B cell (primary cell): ENCODE measurements at regions not wholly inside any gene's neighbourhood (a gene's known extent, or its start where the extent isn't known, plus 50 kb on each side); places are given as distances from the start of the nearest gene placed in this dataset.

ENCODE experiments used
- ATAC-seq: fragments of 200-7000 bp; cut with Tn5 transposase; one replicate; pipeline ENCODE4 v1.10.0; 2021; ENCODE audit warnings: low read depth, mild to moderate bottlenecking, moderate number of reproducible peaks, moderate library complexity
- CTCF ChIA-PET: fragments of 350-600 bp; sonication (Branson Sonifier 250); formaldehyde crosslinking; loops from one replicate; lab custom pipeline; 2021; ENCODE audit warnings: antibody characterized with exemption, inconsistent platforms; lab: Charles Lee
- POLR2A ChIA-PET: fragments of 350-600 bp; sonication (Branson Sonifier 250); formaldehyde crosslinking; loops from one replicate; lab custom pipeline; 2021; ENCODE audit warnings: antibody characterized with exemption; lab: Charles Lee
- DNase-seq: peaks from one replicate; pipeline ENCODE4 v3.0.0; 2013
- H2AFZ ChIP-seq: 2 replicates; pipeline ENCODE4 v1.6.1; 2012; ENCODE audit warnings: mild to moderate bottlenecking, low read depth, low read length; ENCODE audit not compliant: insufficient read depth, poor library complexity, severe bottlenecking
- H3K27ac ChIP-seq, 2 donors: 1 replicate in 1 of 2; 2 replicates in 1 of 2; pipeline ENCODE4 v1.5.1; 2012 to 2013; ENCODE audit warnings: low read length in 2 of 2, mild to moderate bottlenecking in 2 of 2, moderate library complexity in 1 of 2
- H3K27me3 ChIP-seq, 4 experiments: fragments of 200-600 bp in 1 of 4; sonication (generic) in 1 of 4; replicated peaks in 1 of 4; 1 replicate in 2 of 4; 2 replicates in 2 of 4; pipeline versions ENCODE4 v1.6.1 to v1.7.0; 2013 to 2016; ENCODE audit warnings: low read length in 3 of 4, mild to moderate bottlenecking in 2 of 4, mixed read lengths in 1 of 4, moderate library complexity in 1 of 4; ENCODE audit not compliant: insufficient read depth in 4 of 4, control insufficient read depth in 3 of 4; ENCODE audit errors: control extremely low read depth in 1 of 4
- H3K36me3 ChIP-seq, 2 experiments: replicated peaks in 1 of 2; 1 replicate in 1 of 2; 2 replicates in 1 of 2; pipeline versions ENCODE4 v1.6.1 to v1.7.1; 2013; ENCODE audit warnings: low read length in 1 of 2; ENCODE audit not compliant: insufficient read depth in 2 of 2, control insufficient read depth in 1 of 2; ENCODE audit errors: control extremely low read depth in 1 of 2, extremely low read depth in 1 of 2
- H3K4me1 ChIP-seq, 2 donors: fragments of 200-600 bp in 1 of 2; sonication (generic) in 1 of 2; 1 replicate in 1 of 2; 2 replicates in 1 of 2; pipeline versions ENCODE4 v1.5.1 to v1.6.1; 2013 to 2017; ENCODE audit warnings: low read length in 2 of 2; ENCODE audit not compliant: control insufficient read depth in 2 of 2, insufficient read depth in 2 of 2
- H3K4me2 ChIP-seq: replicated peaks from 2 replicates; pipeline ENCODE3; 2012; ENCODE audit warnings: mild to moderate bottlenecking, low read depth, low read length; ENCODE audit not compliant: poor library complexity, severe bottlenecking
- H3K4me3 ChIP-seq, 5 experiments: fragments of 200-600 bp in 1 of 5; sonication (generic) in 1 of 5; 1 replicate in 3 of 5; 2 replicates in 2 of 5; pipeline versions ENCODE4 v1.5.1 to v1.7.0; 2011 to 2016; ENCODE audit warnings: low read length in 4 of 5, mild to moderate bottlenecking in 4 of 5, low read depth in 2 of 5, control low read depth in 1 of 5, moderate library complexity in 1 of 5; ENCODE audit not compliant: insufficient read depth in 1 of 5; ENCODE audit errors: control extremely low read depth in 1 of 5, extremely low read depth in 1 of 5
- H3K79me2 ChIP-seq: fragments of 200-600 bp; sonication (generic); one replicate; pipeline ENCODE4 v1.6.0; 2016; ENCODE audit warnings: low read length; ENCODE audit not compliant: control insufficient read depth, insufficient read depth
- H3K9ac ChIP-seq: fragments of 200-600 bp; sonication (generic); 2 replicates; pipeline ENCODE4 v1.6.1; 2017; ENCODE audit warnings: mild to moderate bottlenecking, low read length, moderate library complexity
- H3K9me3 ChIP-seq, 3 donors: one replicate each; pipeline versions ENCODE4 v1.6.1 to v1.7.1; 2013; ENCODE audit warnings: low read length in 2 of 3; ENCODE audit not compliant: control insufficient read depth in 2 of 3, insufficient read depth in 1 of 3; ENCODE audit errors: control extremely low read depth in 1 of 3
- H4K20me1 ChIP-seq: 2 replicates; pipeline ENCODE4 v1.6.0; 2012; ENCODE audit warnings: mild to moderate bottlenecking, low read length; ENCODE audit not compliant: insufficient read depth, control insufficient read depth, poor library complexity, severe bottlenecking
- H3K27ac Mint-ChIP-seq: one replicate; pipeline ENCODE4 v1.8.0; 2021; ENCODE audit warnings: mixed read lengths
- H3K27me3 Mint-ChIP-seq: one replicate; pipeline ENCODE4 v1.8.0; 2021; ENCODE audit warnings: mixed read lengths
- H3K4me1 Mint-ChIP-seq: one replicate; pipeline ENCODE4 v1.8.0; 2021; ENCODE audit warnings: mixed read lengths
- H3K4me3 Mint-ChIP-seq: one replicate; pipeline ENCODE4 v1.8.0; 2021; ENCODE audit warnings: mixed read lengths
- H3K9me3 Mint-ChIP-seq: one replicate; pipeline ENCODE4 v1.8.0; 2022; ENCODE audit warnings: mixed read lengths; ENCODE audit not compliant: insufficient read depth
- CTCF ChIP-seq: fragments of 200-600 bp; IDR thresholded peaks from one replicate; pipeline ENCODE4 v1.8.0; 2022; ENCODE audit warnings: antibody characterized with exemption, mild to moderate bottlenecking
- EZH2 ChIP-seq: IDR thresholded peaks from 2 replicates; pipeline ENCODE4 v1.6.1; 2012; ENCODE audit warnings: borderline replicate concordance, low read depth, mild to moderate bottlenecking, moderate library complexity, low read length; ENCODE audit not compliant: insufficient read depth, poor library complexity, severe bottlenecking
- WGBS: methylation state at CpG from one replicate; pipeline ENCODE4 v1.1.5; 2013; ENCODE audit warnings: missing lambda C conversion rate; ENCODE audit not compliant: insufficient coverage; 5-methylcytosine and 5-hydroxymethylcytosine counted together
- intact Hi-C: fragments of 100-400 bp; cut with micrococcal nuclease; formaldehyde crosslinking; loops from one replicate; pipeline ENCODE4 v1.10.0; 2022

- POLR2A ChIA-PET: no interaction called here
- CTCF ChIA-PET: interaction anchor here (0.8 to 1.3 kb wide), 4 partner anchors 8 to 969 kb away, joined by 3 to 4 read pairs (median 4); no protein-coding TSS in a partner anchor
- intact Hi-C loops: loop anchor here (5.0 kb wide), 2 partner anchors 621 to 886 kb away; no protein-coding TSS in a partner anchor
- Histone ChIP-seq H3K36me3 (no peaks in the 10 kb centered on the region), H3K9ac (no peak overlapping the region), H3K4me2 (no peak overlapping the region), H4K20me1 (no peaks in the 10 kb centered on the region), H3K27me3 (no peaks in the 10 kb centered on the region), H3K79me2 (no peaks in the 10 kb centered on the region), H3K4me1 (no peaks in the 10 kb centered on the region), H3K9me3 (no peaks in the 10 kb centered on the region), H3K27ac (no peak overlapping the region), H3K4me3 (no peak overlapping the region), H2AFZ (no peak overlapping the region)
- Mint-ChIP-seq H3K27ac (no peak overlapping the region), H3K4me1 (no peaks in the 10 kb centered on the region), H3K27me3 (no peaks in the 10 kb centered on the region), H3K4me3 (no peak overlapping the region), H3K9me3 (no peaks in the 10 kb centered on the region)
- TF ChIP-seq EZH2 (no peak), CTCF (no peak)
- no peak for ATAC-seq
- no peak for DNase-seq
- WGBS: 75% methylated on average over 2 of the region's 6 CpGs
These were observed 1037.0 kb upstream of the NR2F2 start for GRCh38 chr15:95293456-95294031.

- 91% methylated on average over 5 of the region's 9 CpGs for WGBS
- DNase-seq (no peak), ATAC-seq (no peak)
- H2AFZ ChIP-seq: no peak overlapping the region
- TF ChIP-seq EZH2: no peak
- no peak overlapping the region for H3K4me3 ChIP-seq
- H3K27ac ChIP-seq: no peak overlapping the region
- H3K9me3 Mint-ChIP-seq: no peaks in the 10 kb centered on the region
- no peaks in the 10 kb centered on the region for H4K20me1 ChIP-seq
- no peak overlapping the region for H3K4me3 Mint-ChIP-seq
- no peaks in the 10 kb centered on the region for H3K79me2 ChIP-seq
- H3K4me1 Mint-ChIP-seq: no peaks in the 10 kb centered on the region
- no peaks in the 10 kb centered on the region for H3K4me1 ChIP-seq
- H3K36me3 ChIP-seq: no peaks in the 10 kb centered on the region
- no peaks in the 10 kb centered on the region for H3K27me3 Mint-ChIP-seq
- intact Hi-C loops: no loop called here
- H3K27ac Mint-ChIP-seq: no peak overlapping the region
- H3K9ac ChIP-seq: no peak overlapping the region
- ChIA-PET CTCF (no interaction called here), POLR2A (no interaction called here)
- H3K27me3 ChIP-seq: no peaks in the 10 kb centered on the region
- H3K4me2 ChIP-seq: no peak overlapping the region
- H3K9me3 ChIP-seq: no peaks in the 10 kb centered on the region
These were observed 1035.1 kb upstream of the NR2F2 start for GRCh38 chr15:95295363-95295762.
